HG03432 (cell line): ENCODE measurements at regions not wholly inside any gene's neighbourhood (a gene's known extent, or its start where the extent isn't known, plus 50 kb on each side); places are given as distances from the start of the nearest gene placed in this dataset.
"Not testable (repeated sequence)": the region's sequence is repeated elsewhere in the genome, so short reads cannot be mapped to it uniquely, and the experiment has no call there.

ENCODE experiments used
- ATAC-seq: cut with Tn5 transposase; IDR thresholded peaks from one replicate; pipeline ENCODE4 v1.9.1; 2021; ENCODE audit warnings: mild to moderate bottlenecking, moderate library complexity; ENCODE audit not compliant: unreplicated experiment

DNA sequence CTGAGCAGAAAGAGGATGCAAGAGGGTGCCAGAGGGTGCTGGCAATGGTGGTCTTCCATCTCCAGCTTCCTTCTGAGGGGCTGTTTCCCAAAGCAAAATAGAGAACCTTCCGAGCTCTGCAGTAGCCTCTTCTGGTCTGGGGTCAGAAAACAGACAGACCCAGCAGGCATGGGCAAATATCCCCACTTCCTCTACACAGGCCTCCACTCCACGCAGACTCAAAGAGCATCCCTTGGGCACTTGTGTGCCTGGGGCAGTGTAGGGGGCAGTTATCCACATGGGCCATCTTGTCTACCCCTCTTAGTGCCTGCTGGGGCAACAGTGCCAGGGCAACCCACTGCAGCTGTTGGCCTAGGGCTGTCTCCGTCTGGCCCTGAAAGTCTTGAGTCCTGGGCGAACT, 231.9 kb downstream of the TTC8 start:
- no peak for ATAC-seq

DNA sequence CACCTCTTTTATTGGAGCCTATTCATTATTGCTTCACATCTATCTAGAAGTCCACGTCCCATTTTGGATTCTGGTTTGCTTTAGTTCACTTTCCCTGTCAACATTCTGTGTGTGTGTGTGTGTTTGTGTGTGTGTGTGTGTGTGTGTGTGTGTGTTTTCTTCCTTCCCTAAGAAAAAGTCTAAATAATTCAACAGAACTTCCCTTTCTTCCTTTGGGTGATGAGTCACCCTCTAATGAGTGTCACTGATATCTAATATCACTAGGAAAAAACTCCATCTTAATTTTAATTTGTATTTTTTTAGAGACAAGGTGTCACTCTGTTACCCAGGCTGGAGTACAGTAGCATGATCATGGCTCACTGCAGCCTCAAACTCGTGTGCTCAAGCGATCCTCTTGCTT, 234.2 kb downstream of the TTC8 start:
- no peak for ATAC-seq

DNA sequence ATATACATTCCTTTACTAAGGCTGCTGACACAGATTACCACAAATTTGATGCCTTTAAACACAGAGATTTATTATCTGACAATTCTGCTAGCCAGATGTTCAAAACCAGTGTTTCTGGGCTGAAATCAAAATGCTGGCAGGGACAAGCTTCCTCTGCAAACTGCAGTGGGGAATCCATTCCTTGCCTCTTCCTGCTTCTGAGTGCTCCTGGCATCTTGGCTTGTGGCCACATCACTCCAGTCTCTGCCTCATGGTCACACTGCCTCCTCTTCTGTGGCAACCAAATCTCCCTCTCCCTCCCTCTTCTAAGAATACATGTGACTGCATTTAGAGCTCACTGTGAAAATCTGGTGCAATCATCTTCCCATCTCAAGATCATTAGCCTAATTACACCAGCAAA, 235.7 kb downstream of the TTC8 start:
- ATAC-seq = no peak

DNA sequence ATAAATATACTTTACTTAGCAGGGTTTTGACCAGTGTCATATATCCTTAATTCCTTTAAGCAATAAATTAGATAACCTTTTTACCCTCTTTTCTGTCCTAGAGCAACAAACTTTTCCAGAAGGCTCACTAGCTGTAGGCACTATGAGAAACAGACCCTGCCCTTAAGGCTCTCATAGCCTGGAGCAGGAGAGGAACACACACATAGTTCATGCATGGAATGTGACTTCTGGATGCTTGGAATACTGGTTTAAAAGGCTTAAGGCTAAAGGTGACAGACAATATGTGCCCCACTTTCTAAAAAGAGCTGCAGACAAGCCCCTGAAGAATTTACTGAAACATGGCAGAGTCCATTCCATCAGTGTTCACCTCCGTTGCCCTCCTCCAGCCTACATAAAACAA, 237.2 kb downstream of the TTC8 start:
- no peak for ATAC-seq

DNA sequence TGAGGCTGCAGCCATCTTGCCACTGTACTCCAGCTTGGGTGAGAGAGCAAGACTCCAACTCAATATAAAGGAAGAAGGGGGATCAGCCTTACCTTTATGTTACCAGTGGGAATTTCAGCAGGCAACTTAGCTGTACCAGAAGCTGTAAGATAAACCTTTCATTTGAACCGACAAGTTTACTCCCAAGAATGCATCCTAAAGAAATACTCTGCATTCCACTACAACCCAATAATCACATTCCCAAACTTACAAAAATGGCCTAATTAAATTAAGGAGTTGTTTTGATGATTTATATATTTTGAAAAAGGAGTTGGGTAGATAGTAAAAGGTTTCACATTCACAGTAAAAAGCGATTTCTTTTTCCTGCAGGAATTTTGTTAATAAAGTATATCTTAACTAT, 241.4 kb downstream of the TTC8 start:
- no peak for ATAC-seq

DNA sequence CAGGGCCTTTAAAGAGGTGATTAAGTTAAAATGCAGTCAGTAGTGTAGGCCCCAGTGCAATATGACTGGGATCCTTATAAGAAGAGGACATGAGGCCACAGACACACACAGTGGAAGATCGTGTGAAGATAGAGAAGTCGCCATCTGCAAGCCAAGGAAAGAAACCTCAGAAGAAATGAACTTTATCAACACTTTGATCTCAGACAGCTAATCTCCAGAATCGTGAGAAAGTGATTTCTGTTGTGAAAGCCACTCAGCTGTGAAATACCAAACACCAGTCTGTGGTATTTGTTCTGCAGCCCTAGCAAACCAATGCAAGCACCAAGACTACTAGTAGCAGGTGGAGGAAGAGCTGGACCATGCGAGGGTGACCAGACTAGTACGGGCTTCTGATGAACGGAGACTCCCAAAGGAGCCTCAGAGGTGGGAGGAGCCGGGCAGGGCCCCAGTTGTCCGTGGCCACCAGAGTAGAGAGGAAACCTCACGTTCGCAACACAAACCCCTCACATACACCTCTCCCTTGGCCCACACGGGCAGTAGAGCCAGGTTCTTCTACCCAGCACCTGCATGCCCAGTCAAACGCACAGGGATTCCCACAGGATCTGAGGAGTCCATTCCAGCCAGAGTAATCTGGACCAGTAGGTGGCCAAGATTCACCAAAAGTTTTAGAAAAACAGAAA, 243.0 kb downstream of the TTC8 start:
- ATAC-seq = no peak

DNA sequence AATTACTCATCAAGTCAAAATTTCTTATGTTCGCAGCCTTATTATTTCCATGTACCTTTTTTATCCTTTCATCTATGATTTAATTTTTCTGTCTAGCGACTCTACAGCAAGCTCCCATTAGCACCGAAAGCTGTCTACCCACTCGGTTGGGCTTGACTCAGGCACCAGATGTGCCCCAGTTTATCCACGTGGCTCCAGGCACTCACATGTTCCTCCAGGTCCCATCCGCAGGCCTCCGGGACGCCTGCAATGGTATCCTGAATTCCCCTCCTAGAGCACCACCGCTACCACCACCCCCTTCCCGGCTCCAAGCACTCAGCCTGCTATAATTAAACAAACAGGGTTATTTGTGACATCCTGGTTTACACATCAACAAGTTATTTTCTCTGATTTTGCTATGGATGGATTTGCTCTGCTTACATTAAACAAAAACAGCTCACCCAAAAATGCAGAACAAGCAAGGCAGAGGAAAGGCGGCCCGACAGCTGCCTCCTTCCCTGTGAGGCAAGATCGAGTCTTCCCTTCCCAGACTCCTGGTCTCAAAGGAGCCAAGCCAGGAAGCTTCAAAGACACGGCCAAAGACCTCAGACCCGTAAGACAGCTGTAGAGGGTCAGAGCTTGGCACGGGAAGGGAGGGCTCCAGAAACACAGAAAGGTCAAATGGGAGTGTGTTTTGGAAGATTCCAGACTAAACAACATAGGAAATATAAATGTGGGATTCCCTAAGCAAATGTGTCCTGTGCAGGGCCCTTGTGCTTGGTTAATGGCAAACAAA, 253.8 kb downstream of the TTC8 start:
- no peak for ATAC-seq

DNA sequence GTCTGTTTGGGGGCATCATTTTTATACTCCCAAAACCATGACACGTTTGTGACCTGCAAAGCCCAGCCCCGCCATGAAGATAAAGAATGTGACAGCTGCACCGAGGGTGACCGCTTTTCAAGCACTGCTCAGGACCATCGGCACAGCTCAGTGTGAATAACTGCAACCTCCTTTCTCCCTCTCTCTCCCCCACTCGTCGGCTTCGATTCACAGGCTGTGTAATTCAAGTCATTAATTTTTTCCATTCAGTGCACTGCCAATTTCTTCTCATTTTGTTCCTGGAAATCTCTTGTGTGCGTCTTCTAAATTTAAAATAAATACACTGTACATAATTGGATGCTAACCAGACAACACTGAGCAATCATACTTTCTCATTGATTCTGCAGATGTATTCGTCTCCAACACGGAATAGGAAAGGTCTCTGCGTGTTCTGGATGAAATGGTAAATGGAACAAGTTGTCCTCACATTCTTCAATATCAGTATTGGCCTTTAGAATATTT, 260.8 kb downstream of the TTC8 start:
- no peak for ATAC-seq

DNA sequence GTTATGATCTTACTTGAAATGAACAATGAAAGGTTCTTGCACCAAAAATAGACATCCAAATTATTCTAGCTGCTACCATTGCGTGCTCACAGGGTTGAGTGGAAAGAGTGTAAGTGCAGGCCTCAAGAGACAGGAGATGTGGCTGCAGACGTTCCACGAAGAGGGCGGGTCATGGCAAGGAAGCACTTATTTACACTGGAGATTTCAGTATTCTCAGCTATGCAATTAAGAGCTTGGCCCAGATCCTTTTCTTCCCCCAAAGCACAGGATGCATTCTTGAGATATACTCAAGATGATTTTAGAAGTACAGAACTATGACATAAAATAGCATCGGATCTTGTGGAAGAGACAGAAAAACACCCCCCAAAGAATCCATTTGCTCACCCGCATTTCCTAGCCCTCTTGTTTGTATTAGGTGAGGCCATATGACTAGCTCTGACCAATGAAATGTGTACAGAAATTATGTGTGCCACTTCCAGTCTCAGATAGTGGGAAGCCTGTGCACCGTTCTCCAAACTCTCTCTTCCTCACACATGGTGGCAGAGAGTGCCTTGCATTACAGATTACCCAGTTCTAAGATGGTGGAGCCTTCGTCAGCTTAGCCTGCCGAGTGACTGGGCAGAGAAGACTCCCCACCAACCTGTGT, 261.4 kb downstream of the TTC8 start:
- no peak for ATAC-seq

DNA sequence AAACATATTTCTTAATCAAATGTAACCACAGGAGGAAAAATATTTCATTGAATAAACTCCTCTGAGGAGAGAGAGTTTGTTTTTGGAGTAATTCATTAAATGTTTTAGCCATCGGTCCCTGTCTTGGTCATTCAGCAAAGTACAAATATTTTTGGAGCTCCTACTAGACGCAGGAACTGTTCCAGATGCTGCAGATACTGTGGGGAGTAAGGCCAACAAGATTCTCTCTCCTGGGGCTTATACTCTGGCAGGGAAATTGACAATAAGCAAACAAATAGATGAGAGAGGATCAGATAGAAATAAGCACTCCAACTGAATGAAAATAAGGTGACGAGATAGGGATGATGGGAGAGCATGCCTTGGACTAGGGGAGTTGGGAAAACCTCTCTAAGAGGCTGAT, 264.1 kb downstream of the TTC8 start:
- ATAC-seq = no peak

DNA sequence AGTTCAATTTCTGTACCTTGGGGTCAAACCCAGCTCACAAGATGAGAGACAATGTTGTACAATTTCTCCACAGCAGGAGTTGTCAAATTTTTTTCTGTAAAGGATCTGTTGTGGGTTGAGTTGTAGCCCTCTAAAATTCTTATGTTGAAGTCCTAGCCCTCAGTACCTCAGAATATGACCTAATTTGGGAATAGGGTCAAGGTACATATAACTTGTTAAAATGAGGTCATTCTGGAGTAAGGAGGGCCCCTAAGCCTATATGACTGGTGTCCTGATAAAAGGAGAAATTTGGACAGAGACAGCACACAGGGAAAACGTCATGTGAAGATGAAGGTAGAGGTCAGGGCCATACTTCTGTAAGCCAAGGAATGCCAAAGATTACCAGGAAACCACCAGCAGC, 264.9 kb downstream of the TTC8 start:
- no peak for ATAC-seq

DNA sequence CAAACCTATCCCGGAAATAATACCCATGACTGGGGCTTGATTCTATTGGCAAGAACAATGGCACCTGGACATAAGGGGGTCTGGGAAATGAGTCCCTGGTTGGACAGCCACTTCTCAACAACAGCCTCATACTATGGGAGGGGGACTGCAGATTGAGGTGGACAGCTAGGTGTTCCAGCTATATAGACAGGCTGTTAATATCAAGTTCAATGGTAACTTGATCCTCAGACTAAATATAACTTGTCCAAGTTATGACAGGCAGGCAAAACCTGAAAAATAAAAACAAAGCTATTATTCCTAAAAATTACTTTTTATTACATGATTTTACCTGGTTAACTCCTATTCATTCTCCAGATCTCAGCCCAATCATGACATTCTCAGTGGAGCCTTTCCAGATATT, 267.3 kb downstream of the TTC8 start:
- no peak for ATAC-seq

DNA sequence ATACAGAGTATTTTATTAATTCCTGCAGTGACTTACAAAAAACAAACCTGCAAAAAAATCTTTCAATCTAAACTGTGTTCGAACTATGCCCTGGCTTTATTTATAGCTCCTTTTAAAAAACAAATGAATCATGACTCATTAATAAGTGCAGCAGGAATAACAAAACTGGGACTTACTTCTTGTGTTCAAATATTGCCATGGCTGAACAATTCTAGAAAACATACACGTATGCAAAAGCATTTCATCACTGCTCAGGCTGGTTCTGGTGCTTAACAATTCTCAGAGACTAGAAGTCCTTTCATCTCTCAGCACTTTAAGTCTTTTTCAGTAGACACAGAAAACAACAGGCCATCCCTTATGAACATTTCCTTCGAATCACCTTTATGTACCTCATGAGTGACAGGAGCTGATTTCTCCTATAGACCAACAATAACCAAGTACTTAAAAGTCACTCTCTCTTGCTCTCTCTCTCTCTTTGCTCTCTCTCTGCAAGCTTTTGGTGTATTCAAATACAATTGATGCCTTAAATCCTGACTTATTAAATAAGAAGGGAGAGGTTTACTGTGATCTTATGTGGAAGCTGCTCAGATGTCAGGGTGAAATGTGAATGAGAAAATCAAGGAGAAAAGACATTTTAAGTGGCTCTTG, 268.8 kb downstream of the TTC8 start:
- ATAC-seq = no peak

DNA sequence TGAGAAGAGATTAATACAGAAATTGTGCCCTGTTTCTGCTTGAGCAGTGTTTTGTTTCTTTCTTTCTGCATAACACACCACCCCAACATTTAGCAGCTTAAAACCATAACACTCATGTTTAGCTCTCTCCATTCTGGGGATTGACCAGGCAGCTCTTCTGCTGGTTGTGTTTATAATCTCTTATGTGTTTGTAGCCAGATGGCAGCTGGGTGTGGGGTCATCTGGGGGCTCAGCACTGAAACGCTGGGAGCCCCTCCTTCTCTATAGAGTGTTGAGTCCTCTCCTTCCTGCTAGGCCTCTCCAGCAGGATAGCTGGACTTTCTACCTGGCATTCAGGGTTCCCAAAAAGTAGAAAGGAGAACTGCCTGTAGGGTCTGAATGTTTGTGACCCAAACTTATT, 270.6 kb downstream of the TTC8 start:
- no peak for ATAC-seq

DNA sequence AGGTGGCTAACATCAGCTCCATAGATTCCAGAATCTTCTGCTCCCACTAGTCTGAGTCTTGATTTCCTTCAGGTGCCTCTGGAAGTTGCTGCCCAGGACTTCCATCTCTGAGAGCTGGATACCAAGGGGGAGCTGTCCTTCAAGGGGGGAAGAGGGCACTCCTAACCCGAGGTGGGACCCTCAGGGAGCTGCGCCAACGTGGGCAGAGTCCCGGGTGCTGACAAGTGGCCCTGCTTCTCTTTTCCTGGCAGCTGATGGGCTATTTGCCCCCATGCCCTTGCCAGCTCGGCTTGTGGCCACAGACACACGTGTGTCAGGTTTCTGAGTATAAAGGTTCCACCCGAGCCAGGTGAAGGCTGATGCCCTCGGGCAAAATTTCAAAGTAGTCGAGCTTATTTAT, 272.5 kb downstream of the TTC8 start:
- no peak for ATAC-seq

DNA sequence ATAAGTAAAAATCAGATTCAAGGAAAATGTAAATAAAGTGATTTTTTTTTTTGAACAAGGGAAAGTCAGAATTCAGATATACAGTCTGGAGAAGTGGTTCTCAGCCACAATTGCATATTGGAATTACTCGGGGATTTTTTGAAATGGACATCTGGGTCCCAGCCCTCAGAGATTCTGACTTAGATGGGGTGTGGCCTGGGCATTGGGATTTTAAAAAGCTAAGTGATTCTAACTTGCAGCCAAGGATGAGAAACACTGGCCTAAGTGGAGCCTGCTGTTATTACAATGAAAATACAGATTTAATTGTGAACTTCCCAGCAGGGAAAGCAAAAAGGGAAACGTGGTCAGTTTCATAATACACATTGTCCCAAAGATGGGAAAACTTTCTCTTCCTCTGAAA, 273.8 kb downstream of the TTC8 start:
- no peak for ATAC-seq

DNA sequence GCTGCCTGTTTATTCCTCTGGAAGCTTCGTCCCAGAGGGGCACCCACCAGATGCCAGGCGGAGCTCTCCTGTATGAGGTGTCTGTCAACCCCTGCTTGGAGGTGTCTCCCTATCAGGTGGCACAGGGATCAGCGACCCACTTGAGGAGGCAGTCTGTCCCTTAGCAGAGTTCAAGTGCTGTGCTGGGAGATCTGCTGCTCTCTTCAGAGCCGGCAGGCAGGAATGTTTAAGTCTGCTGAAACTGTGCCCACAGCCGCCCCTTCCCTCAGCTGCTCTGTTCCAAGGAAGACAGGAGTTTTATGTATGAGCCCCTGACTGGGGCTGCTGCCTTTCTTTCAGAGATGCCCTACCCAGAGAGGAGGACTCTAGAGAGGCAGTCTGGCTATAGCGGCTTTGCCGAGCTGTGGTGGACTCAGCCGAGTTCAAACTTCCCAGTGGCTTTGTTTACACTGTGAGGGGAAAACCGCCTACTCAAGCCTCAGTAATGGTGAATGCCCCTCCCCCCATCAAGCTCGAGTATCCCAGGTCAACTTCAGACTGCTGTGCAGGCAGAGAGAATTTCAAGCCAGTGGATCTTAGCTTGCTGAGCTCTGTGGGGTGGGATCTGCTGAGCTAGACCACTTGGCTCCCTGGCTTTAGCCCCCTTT, 279.8 kb downstream of the TTC8 start:
- not testable (repeated sequence) for ATAC-seq

DNA sequence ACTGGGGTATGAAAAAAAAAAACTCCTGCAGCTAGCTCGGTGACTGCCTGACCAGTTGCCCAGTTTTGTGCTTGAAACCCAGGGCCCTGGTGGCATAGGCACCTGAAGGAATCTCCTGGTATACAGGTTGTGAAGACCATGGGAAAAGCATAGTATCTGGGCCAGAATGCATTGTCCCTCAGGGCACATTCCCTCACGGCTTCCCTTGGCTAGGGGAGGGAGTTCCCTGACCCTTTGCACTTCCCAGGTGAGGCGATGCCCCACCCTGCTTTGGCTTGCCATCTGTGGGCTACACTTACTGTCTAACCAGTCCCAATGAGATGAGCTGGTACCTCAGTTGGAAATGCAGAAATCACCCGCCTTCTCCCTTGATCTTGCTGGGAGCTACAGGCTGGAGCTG, 280.4 kb downstream of the TTC8 start:
- ATAC-seq = not testable (repeated sequence)
